Spleen (tissue), 11 donors: ENCODE measurements at regions not wholly inside any gene's neighbourhood (a gene's known extent, or its start where the extent isn't known, plus 50 kb on each side); places are given as distances from the start of the nearest gene placed in this dataset.

Experiments
- DNase-seq: peaks from one replicate; pipeline ENCODE4 v3.0.0-alpha.2; 2020
- H3K27ac ChIP-seq, 8 donors: fragments of 200-600 bp; sonication (generic) in 7 of 8; 1 replicate in 4 of 8; 2 replicates in 4 of 8; pipeline versions ENCODE4 v1.5.0 to v1.8.0; 2016 to 2021; ENCODE audit warnings: inconsistent platforms in 4 of 8, mild to moderate bottlenecking in 4 of 8, moderate library complexity in 1 of 8
- H3K27me3 ChIP-seq, 7 donors: fragments of 200-600 bp; sonication (generic) in 6 of 7; replicated peaks in 1 of 7; 1 replicate in 4 of 7; 2 replicates in 3 of 7; pipeline versions ENCODE4 v1.5.0 to v1.8.0; 2016 to 2021; ENCODE audit warnings: inconsistent platforms in 3 of 7, mild to moderate bottlenecking in 1 of 7
- H3K36me3 ChIP-seq, 6 donors: fragments of 200-600 bp; sonication (generic) in 5 of 6; 1 replicate in 4 of 6; 2 replicates in 2 of 6; pipeline versions ENCODE4 v1.5.0 to v1.8.0; 2016 to 2021; ENCODE audit warnings: inconsistent platforms in 2 of 6
- H3K4me1 ChIP-seq, 6 donors: fragments of 200-600 bp; sonication (generic) in 5 of 6; 1 replicate in 3 of 6; 2 replicates in 3 of 6; pipeline versions ENCODE4 v1.5.0 to v1.8.0; 2016 to 2021; ENCODE audit warnings: inconsistent platforms in 3 of 6
- H3K4me3 ChIP-seq, 8 donors: fragments of 200-600 bp; sonication (generic) in 7 of 8; 1 replicate in 4 of 8; 2 replicates in 4 of 8; pipeline versions ENCODE4 v1.5.0 to v1.8.0; 2016 to 2021; ENCODE audit warnings: inconsistent platforms in 4 of 8, mild to moderate bottlenecking in 4 of 8, moderate library complexity in 2 of 8
- H3K9me3 ChIP-seq, 8 donors: fragments of 200-600 bp; sonication (generic) in 7 of 8; 1 replicate in 4 of 8; 2 replicates in 4 of 8; pipeline versions ENCODE4 v1.5.0 to v1.8.0; 2016 to 2021; ENCODE audit warnings: inconsistent platforms in 4 of 8
- CTCF ChIP-seq, 11 experiments: fragments of 200-600 bp in 7 of 11; fragments of 450-650 bp in 4 of 11; sonication (generic) in 4 of 11; IDR thresholded peaks in 8 of 11; conservative IDR thresholded peaks in 3 of 11; 1 replicate in 7 of 11; 2 replicates in 4 of 11; pipeline versions ENCODE4 v1.4.0 to v1.8.0; 2016 to 2021; ENCODE audit warnings: antibody characterized with exemption in 11 of 11, inconsistent platforms in 4 of 11, mild to moderate bottlenecking in 1 of 11
- POLR2A ChIP-seq, 3 donors: fragments of 450-650 bp; IDR thresholded peaks; one replicate each; pipeline ENCODE4 v1.5.1; 2017; ENCODE audit warnings: antibody characterized with exemption in 3 of 3, mild to moderate bottlenecking in 1 of 3
- POLR2AphosphoS5 ChIP-seq, 3 donors: sonication (generic); formaldehyde crosslinking; IDR thresholded peaks; one replicate each; pipeline ENCODE4 v1.5.1; 2017; ENCODE audit warnings: antibody characterized with exemption in 3 of 3
- WGBS, 5 donors: extraction: QIAGEN DNeasy Blood & Tissue Kit in 3 of 5; methylation state at CpG; one replicate each; pipeline versions ENCODE4 v1.1.5 to v1.1.7; 2013 to 2018; 5-methylcytosine and 5-hydroxymethylcytosine counted together
- intact Hi-C: fragments of 100-400 bp; cut with DNase I; formaldehyde crosslinking; loops from one replicate; pipeline ENCODE4 v1.15.0; 2023; ENCODE audit warnings: low total_unique reads
- donor health status: healthy with polysubstance abuse.
- donor health status: DM: no; HTN: no; CAD: no; lungs with moderate emphysema.
- donor health status: DM: no; HTN: no; CAD: no.
- donor health status: Bipolar disorder and iron deficiency.
- donor health status: healthy.
- donor health status: DM: no; HTN: no; CAD: no.
- donor health status: DM: yes; HTN: yes; CAD: no.

- intact Hi-C loops: no loop called here
- Histone ChIP-seq H3K27ac (no peak overlapping the region), H3K9me3 (peaks cover 0 to 7% (median under 1%) of the 10 kb centered on the region in 8 donors), H3K36me3 (no peaks in the 10 kb centered on the region), H3K27me3 (no peaks in the 10 kb centered on the region), H3K4me1 (no peaks in the 10 kb centered on the region), H3K4me3 (no peak overlapping the region)
- 50 to 60% (median 59%) methylated on average over 10 of the region's 10 CpGs for WGBS, 5 donors
- TF ChIP-seq POLR2A (IDR thresholded peaks at IDR 0.05) (no peak), POLR2AphosphoS5 (IDR thresholded peaks at IDR 0.05) (no peak), CTCF (IDR thresholded peaks at IDR 0.05 in 8 of 11, conservative IDR thresholded peaks at IDR 0.05 in 3 of 11) (no peak)
- DNase-seq: no peak
Observed at GRCh38 chr13:63910511-63910910, 2494.9 kb upstream of the PCDH20 start.

- intact Hi-C loops: no loop called here
- Histone ChIP-seq H3K9me3 (peaks cover 0 to 7% (median 2%) of the 10 kb centered on the region in 8 donors), H3K4me1 (no peaks in the 10 kb centered on the region), H3K27me3 (no peaks in the 10 kb centered on the region), H3K36me3 (no peaks in the 10 kb centered on the region), H3K27ac (no peak overlapping the region), H3K4me3 (no peak overlapping the region)
- no peak for TF ChIP-seq POLR2AphosphoS5 (IDR thresholded peaks at IDR 0.05)
- TF ChIP-seq POLR2A (IDR thresholded peaks at IDR 0.05): no peak
- no peak for TF ChIP-seq CTCF (IDR thresholded peaks at IDR 0.05 in 8 of 11, conservative IDR thresholded peaks at IDR 0.05 in 3 of 11)
- 77 to 89% (median 84%) methylated on average over 6 of the region's 6 CpGs for WGBS, 5 donors
- DNase-seq: no peak
Observed at GRCh38 chr13:63909726-63910375, 2494.2 kb upstream of the PCDH20 start.

GRCh38 chr13:63902141-63902540 is 2486.5 kb upstream of the PCDH20 start:
- Histone ChIP-seq H3K4me1 (no peaks in the 10 kb centered on the region), H3K9me3 (peaks cover 0 to 8% (median 0%) of the 10 kb centered on the region in 8 donors), H3K4me3 (no peak overlapping the region), H3K36me3 (no peaks in the 10 kb centered on the region), H3K27me3 (no peaks in the 10 kb centered on the region), H3K27ac (no peak overlapping the region)
- no peak for DNase-seq
- no peak for TF ChIP-seq POLR2A (IDR thresholded peaks at IDR 0.05)
- no peak for TF ChIP-seq POLR2AphosphoS5 (IDR thresholded peaks at IDR 0.05)
- TF ChIP-seq CTCF (IDR thresholded peaks at IDR 0.05 in 8 of 11, conservative IDR thresholded peaks at IDR 0.05 in 3 of 11): no peak
- intact Hi-C loops: no loop called here
- 89 to 98% (median 91%) methylated on average over 9 of the region's 9 CpGs for WGBS, 5 donors

GRCh38 chr13:63901630-63902029 is 2486.0 kb upstream of the PCDH20 start:
- Histone ChIP-seq H3K27ac (no peak overlapping the region), H3K27me3 (no peaks in the 10 kb centered on the region), H3K9me3 (peaks cover 0 to 8% (median 0%) of the 10 kb centered on the region in 8 donors), H3K4me1 (no peaks in the 10 kb centered on the region), H3K4me3 (no peak overlapping the region), H3K36me3 (no peaks in the 10 kb centered on the region)
- DNase-seq: no peak
- TF ChIP-seq POLR2AphosphoS5 (IDR thresholded peaks at IDR 0.05) (no peak), CTCF (IDR thresholded peaks at IDR 0.05 in 8 of 11, conservative IDR thresholded peaks at IDR 0.05 in 3 of 11) (no peak), POLR2A (IDR thresholded peaks at IDR 0.05) (no peak)
- intact Hi-C loops: no loop called here
- 83 to 91% (median 85%) methylated on average over 5 of the region's 5 CpGs for WGBS, 5 donors
